ENCODE measurements at regions not wholly inside any gene's neighbourhood (a gene's known extent, or its start where the extent isn't known, plus 50 kb on each side); places are given as distances from the start of the nearest gene placed in this dataset.

DNA sequence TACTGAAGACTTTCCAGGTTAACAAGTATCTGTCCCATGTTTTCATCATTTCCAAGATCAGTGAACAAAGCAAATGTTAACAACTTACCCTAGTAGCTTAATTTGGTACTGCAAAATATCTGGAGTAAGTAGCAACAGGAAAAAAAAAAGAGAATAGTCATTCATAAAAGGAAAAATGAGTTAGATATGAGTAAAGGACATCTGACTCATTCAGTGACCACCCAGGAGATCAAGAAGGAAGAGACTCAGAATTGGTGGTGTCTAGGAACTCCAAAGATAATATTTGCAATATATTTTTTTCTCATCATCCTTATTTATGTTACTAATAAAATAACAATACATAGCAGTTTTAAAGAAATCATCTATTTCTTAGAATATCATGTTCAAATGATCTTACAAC lies 253.8 kb upstream of the COL8A1 start:
- in situ Hi-C loops (cut with HindIII; ENCODE audit: extremely low pct_ligation_motif_present, low pct_unique_long_range_greater_than_20kb) = no loop called here
- POLR2A ChIA-PET = no interaction called here
- Histone ChIP-seq H3K9ac (ENCODE audit: insufficient read depth, low read depth, low read length) (no peak overlapping the region), H3K27ac (ENCODE audit: extremely low read length, insufficient read depth, low read length) (no peak overlapping the region), H3K9me3 (ENCODE audit: low read length) (no peaks in the 10 kb centered on the region), H3K4me1 (ENCODE audit: insufficient read depth, low read length) (no peaks in the 10 kb centered on the region), H3K4me2 (ENCODE audit: low read depth, low read length) (no peak overlapping the region), H3K27me3 (ENCODE audit: control insufficient read depth in 1 of 2, insufficient read depth in 2 of 2, low read length in 2 of 2) (no peaks in the 10 kb centered on the region), H3K79me2 (ENCODE audit: insufficient read depth, low read length) (no peaks in the 10 kb centered on the region), H2AFZ (ENCODE audit: low read length) (no peak overlapping the region), H3K4me3 (replicated peaks in 1 of 3; ENCODE audit: insufficient read depth in 1 of 3, low read depth in 2 of 3, low read length in 3 of 3) (no peak overlapping the region), H3K36me3 (replicated peaks in 1 of 2; ENCODE audit: control insufficient read depth in 1 of 2, insufficient read depth in 2 of 2, low read length in 2 of 2) (no peaks in the 10 kb centered on the region), H4K20me1 (ENCODE audit: insufficient read depth, low read length) (no peaks in the 10 kb centered on the region)
- intact Hi-C loops (cut with micrococcal nuclease; ENCODE audit: unreplicated experiment) = no loop called here
- ATAC-seq (no peak), FAIRE-seq (no peak), DNase-seq (ENCODE audit: low spot score) (no peak)
- CTCF ChIA-PET (ENCODE audit: low intra/inter-chr PET ratio, low total read pairs) = no interaction called here
- no TSS peak for BruUV-seq (replicated peaks)
- TF ChIP-seq U2AF1 (optimal IDR thresholded peaks at IDR 0.05; ENCODE audit: low read depth, low read length) = no peak
- TF ChIP-seq, protein P1, sequence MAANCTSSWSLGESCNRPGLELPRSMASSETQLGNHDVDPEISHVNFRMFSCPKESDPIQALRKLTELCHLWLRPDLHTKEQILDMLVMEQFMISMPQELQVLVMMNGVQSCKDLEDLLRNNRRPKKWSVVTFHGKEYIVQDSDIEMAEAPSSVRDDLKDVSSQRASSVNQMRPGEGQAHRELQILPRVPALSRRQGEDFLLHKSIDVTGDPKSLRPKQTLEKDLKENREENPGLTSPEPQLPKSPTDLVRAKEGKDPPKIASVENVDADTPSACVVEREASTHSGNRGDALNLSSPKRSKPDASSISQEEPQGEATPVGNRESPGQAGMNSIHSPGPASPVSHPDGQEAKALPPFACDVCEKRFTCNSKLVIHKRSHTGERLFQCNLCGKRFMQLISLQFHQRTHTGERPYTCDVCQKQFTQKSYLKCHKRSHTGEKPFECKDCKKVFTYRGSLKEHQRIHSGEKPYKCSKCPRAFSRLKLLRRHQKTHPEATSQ (CRISPR knock-in tag; IDR thresholded peaks at IDR 0.05; ENCODE audit: borderline replicate concordance) = no peak
- TF ChIP-seq ZNF24 (IDR thresholded peaks at IDR 0.05) = no peak
- TF ChIP-seq ZBTB38 (CRISPR knock-in tag; IDR thresholded peaks at IDR 0.05) = no peak
- TF ChIP-seq, protein P2, sequence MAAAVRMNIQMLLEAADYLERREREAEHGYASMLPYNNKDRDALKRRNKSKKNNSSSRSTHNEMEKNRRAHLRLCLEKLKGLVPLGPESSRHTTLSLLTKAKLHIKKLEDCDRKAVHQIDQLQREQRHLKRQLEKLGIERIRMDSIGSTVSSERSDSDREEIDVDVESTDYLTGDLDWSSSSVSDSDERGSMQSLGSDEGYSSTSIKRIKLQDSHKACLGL (CRISPR knock-in tag; IDR thresholded peaks at IDR 0.05) = no peak
- no peak for TF ChIP-seq ZNF777 (CRISPR knock-in tag; IDR thresholded peaks at IDR 0.05)
- TF ChIP-seq KDM2A (CRISPR knock-in tag; IDR thresholded peaks at IDR 0.05; ENCODE audit: borderline replicate concordance, low read depth) = no peak
- TF ChIP-seq, protein P3, sequence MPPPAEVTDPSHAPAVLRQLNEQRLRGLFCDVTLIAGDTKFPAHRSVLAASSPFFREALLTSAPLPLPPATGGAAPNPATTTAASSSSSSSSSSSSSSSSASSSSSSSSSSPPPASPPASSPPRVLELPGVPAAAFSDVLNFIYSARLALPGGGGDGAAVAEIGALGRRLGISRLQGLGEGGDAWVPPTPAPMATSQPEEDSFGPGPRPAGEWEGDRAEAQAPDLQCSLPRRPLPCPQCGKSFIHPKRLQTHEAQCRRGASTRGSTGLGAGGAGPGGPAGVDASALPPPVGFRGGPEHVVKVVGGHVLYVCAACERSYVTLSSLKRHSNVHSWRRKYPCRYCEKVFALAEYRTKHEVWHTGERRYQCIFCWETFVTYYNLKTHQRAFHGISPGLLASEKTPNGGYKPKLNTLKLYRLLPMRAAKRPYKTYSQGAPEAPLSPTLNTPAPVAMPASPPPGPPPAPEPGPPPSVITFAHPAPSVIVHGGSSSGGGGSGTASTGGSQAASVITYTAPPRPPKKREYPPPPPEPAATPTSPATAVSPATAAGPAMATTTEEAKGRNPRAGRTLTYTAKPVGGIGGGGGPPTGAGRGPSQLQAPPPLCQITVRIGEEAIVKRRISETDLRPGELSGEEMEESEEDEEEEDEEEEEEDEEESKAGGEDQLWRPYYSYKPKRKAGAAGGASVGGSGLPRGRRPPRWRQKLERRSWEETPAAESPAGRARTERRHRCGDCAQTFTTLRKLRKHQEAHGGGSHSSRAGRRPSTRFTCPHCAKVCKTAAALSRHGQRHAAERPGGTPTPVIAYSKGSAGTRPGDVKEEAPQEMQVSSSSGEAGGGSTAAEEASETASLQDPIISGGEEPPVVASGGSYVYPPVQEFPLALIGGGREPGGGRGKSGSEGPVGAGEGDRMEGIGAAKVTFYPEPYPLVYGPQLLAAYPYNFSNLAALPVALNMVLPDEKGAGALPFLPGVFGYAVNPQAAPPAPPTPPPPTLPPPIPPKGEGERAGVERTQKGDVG (CRISPR knock-in tag; IDR thresholded peaks at IDR 0.05; ENCODE audit: borderline replicate concordance) = no peak
- TF ChIP-seq ISL2 (CRISPR knock-in tag; IDR thresholded peaks at IDR 0.05) = no peak
- TF ChIP-seq KMT2A (CRISPR knock-in tag; IDR thresholded peaks at IDR 0.05) = no peak
- TF ChIP-seq CEBPB (IDR thresholded peaks at IDR 0.05; ENCODE audit: borderline replicate concordance, low read depth, low read length) = no peak
- TF ChIP-seq, protein P4, sequence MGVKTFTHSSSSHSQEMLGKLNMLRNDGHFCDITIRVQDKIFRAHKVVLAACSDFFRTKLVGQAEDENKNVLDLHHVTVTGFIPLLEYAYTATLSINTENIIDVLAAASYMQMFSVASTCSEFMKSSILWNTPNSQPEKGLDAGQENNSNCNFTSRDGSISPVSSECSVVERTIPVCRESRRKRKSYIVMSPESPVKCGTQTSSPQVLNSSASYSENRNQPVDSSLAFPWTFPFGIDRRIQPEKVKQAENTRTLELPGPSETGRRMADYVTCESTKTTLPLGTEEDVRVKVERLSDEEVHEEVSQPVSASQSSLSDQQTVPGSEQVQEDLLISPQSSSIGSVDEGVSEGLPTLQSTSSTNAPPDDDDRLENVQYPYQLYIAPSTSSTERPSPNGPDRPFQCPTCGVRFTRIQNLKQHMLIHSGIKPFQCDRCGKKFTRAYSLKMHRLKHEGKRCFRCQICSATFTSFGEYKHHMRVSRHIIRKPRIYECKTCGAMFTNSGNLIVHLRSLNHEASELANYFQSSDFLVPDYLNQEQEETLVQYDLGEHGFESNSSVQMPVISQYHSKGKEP (CRISPR knock-in tag; IDR thresholded peaks at IDR 0.05) = no peak

All from HepG2 (cell line).